ENCODE measurements at regions not wholly inside any gene's neighbourhood (a gene's known extent, or its start where the extent isn't known, plus 50 kb on each side); places are given as distances from the start of the nearest gene placed in this dataset.

- Histone ChIP-seq H2AFZ (ENCODE audit: low read length) (no peak overlapping the region), H2BK5ac (ENCODE audit: low read depth, low read length) (no peak overlapping the region), H3K4me3 (ENCODE audit: extremely low read depth in 1 of 4, insufficient read depth in 2 of 4, low read depth in 3 of 4, low read length in 4 of 4) (no peak overlapping the region), H4K20me1 (replicated peaks in 1 of 2; ENCODE audit: control insufficient read depth in 1 of 2, insufficient read depth in 2 of 2, low read length in 2 of 2) (no peaks in the 10 kb centered on the region), H3K27me3 (replicated peaks in 1 of 4; ENCODE audit: control insufficient read depth in 3 of 4, extremely low read depth in 1 of 4, insufficient read depth in 3 of 4, low read length in 3 of 4) (no peaks in the 10 kb centered on the region), H3K18ac (ENCODE audit: extremely low read depth, low read length) (no peak overlapping the region), H3K79me2 (ENCODE audit: control insufficient read depth in 1 of 2, insufficient read depth in 2 of 2, low read length in 2 of 2) (no peaks in the 10 kb centered on the region), H3K56ac (replicated peaks; ENCODE audit: insufficient read length, low read depth, low read length) (no peak overlapping the region), H3K23me2 (ENCODE audit: low read depth, low read length) (no peaks in the 10 kb centered on the region; the same call in 1 of the 2 replicates), H3K79me1 (ENCODE audit: low read depth, low read length) (no peaks in the 10 kb centered on the region), H4K5ac (ENCODE audit: insufficient read length, low read depth, low read length) (no peak overlapping the region), H2BK15ac (ENCODE audit: low read length) (peak overlapping the region; percentile 72; the same call in 1 of the 2 replicates), H3K4me2 (ENCODE audit: insufficient read depth in 1 of 2, low read depth in 2 of 2, low read length in 2 of 2) (no peak overlapping the region), H3K23ac (ENCODE audit: insufficient read length) (no peak overlapping the region), H2BK20ac (ENCODE audit: low read length) (no peak overlapping the region), H4K8ac (ENCODE audit: extremely low read depth, insufficient read depth, low read length) (no peak overlapping the region), H2BK120ac (replicated peaks; ENCODE audit: low read depth, low read length) (no peak overlapping the region), H4K91ac (replicated peaks; ENCODE audit: insufficient read length, low read length) (no peak overlapping the region), H3K14ac (ENCODE audit: insufficient read length) (no peak overlapping the region), H3K4ac (replicated peaks; ENCODE audit: insufficient read length, low read depth, low read length) (no peak overlapping the region), H3K9me3 (ENCODE audit: insufficient read depth in 2 of 2, low read depth in 1 of 2, low read length in 1 of 2) (no peaks in the 10 kb centered on the region), H3K9ac (replicated peaks in 1 of 4; ENCODE audit: extremely low read depth in 1 of 4, low read depth in 3 of 4, low read length in 3 of 4) (no peak overlapping the region), H3K4me1 (replicated peaks in 1 of 4; ENCODE audit: control insufficient read depth in 3 of 4, insufficient read depth in 4 of 4, low read length in 3 of 4) (peaks cover 0 to 9% (median 4%) of the 10 kb centered on the region in 4 experiments; a peak in 6 of 7 replicates), H2BK12ac (ENCODE audit: low read depth, low read length) (peak overlapping the region; percentile 84; the same call in 1 of the 2 replicates), H3K36me3 (ENCODE audit: control insufficient read depth in 2 of 4, insufficient read depth in 4 of 4, low read length in 3 of 4) (no peaks in the 10 kb centered on the region), H3K27ac (ENCODE audit: low read depth, low read length) (no peak overlapping the region), H2AK5ac (ENCODE audit: low read depth, low read length) (no peak overlapping the region)
- DNase-seq (ENCODE audit: low read depth in 1 of 2, low spot score in 2 of 2) (no peak), FAIRE-seq (no peak)
- ChIA-PET CTCF (ENCODE audit: partially characterized antibody) (interaction anchor here (0.6 to 7.1 kb wide), 6 partner anchors 10 to 65 kb away, joined by 3 to 79 read pairs (median 4); no protein-coding TSS in a partner anchor), POLR2A (ENCODE audit: partially characterized antibody) (no interaction called here)
- 92% methylated on average over 2 of the region's 3 CpGs; no CpG with 5 or more reads in 1 of the 2 experiments for WGBS, 2 experiments (ENCODE audit: extremely low coverage in 1 of 2, insufficient coverage in 1 of 2, insufficient read length in 1 of 2, insufficient replicate concordance in 2 of 2, low coverage in 1 of 2, low lambda C conversion rate in 2 of 2, missing lambda C conversion rate in 1 of 2)
- TF ChIP-seq MAX (IDR thresholded peaks at IDR 0.05) (no peak), POLR2A (IDR thresholded peaks at IDR 0.05; ENCODE audit: control extremely low read depth in 1 of 2, low read depth in 2 of 2, low read length in 2 of 2) (no peak), CHD2 (IDR thresholded peaks at IDR 0.05; ENCODE audit: low read length) (no peak), ATF2 (IDR thresholded peaks at IDR 0.05; ENCODE audit: low read length) (no peak), CTBP2 (IDR thresholded peaks at IDR 0.05; ENCODE audit: borderline replicate concordance, insufficient read depth, insufficient read length, low read length) (no peak), ATF3 (IDR thresholded peaks at IDR 0.05; ENCODE audit: insufficient read depth, low read depth, low read length) (no peak), EZH2 (IDR thresholded peaks at IDR 0.05; ENCODE audit: low read depth, low read length, severe bottlenecking) (no peak), SAP30 (IDR thresholded peaks at IDR 0.05; ENCODE audit: insufficient read depth, insufficient replicate concordance, low read length) (no peak), SIX5 (IDR thresholded peaks at IDR 0.05; ENCODE audit: low read depth, low read length) (no peak), BACH1 (IDR thresholded peaks at IDR 0.05; ENCODE audit: low read length) (no peak), EGR1 (IDR thresholded peaks at IDR 0.05; ENCODE audit: borderline replicate concordance, low read depth, low read length) (no peak), JUND (IDR thresholded peaks at IDR 0.05; ENCODE audit: low read length) (no peak)
These were observed 55.8 kb upstream of the ATP2B4 start for GRCh38 chr1:203570805-203571204.
